ENCODE measurements at regions not wholly inside any gene's neighbourhood (a gene's known extent, or its start where the extent isn't known, plus 50 kb on each side); places are given as distances from the start of the nearest gene placed in this dataset.

- TF ChIP-seq, protein P1, sequence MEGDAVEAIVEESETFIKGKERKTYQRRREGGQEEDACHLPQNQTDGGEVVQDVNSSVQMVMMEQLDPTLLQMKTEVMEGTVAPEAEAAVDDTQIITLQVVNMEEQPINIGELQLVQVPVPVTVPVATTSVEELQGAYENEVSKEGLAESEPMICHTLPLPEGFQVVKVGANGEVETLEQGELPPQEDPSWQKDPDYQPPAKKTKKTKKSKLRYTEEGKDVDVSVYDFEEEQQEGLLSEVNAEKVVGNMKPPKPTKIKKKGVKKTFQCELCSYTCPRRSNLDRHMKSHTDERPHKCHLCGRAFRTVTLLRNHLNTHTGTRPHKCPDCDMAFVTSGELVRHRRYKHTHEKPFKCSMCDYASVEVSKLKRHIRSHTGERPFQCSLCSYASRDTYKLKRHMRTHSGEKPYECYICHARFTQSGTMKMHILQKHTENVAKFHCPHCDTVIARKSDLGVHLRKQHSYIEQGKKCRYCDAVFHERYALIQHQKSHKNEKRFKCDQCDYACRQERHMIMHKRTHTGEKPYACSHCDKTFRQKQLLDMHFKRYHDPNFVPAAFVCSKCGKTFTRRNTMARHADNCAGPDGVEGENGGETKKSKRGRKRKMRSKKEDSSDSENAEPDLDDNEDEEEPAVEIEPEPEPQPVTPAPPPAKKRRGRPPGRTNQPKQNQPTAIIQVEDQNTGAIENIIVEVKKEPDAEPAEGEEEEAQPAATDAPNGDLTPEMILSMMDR (conservative IDR thresholded peaks at IDR 0.05), result no peak
- TF ChIP-seq EZH2 (IDR thresholded peaks at IDR 0.05; ENCODE audit: low read depth), result no peak
Observed at GRCh38 chr6:150787429-150787828, 78.1 kb upstream of the MTHFD1L start.

Data from PC-9 (cell line).